Peyer's patch (tissue), 4 donors: ENCODE measurements at regions not wholly inside any gene's neighbourhood (a gene's known extent, or its start where the extent isn't known, plus 50 kb on each side); places are given as distances from the start of the nearest gene placed in this dataset.

Experiments used
- POLR2A ChIP-seq, 2 donors: fragments of 450-650 bp; IDR thresholded peaks; one replicate each; pipeline ENCODE4 v1.5.1; 2017; ENCODE audit warnings: antibody characterized with exemption in 2 of 2, mild to moderate bottlenecking in 2 of 2, moderate library complexity in 2 of 2
- TF ChIP-seq, protein P1 (sequence below), 6 experiments: fragments of 450-650 bp in 4 of 6; fragments of 200-600 bp in 2 of 6; sonication (generic) in 1 of 6; IDR thresholded peaks; one replicate each; pipeline ENCODE4 v1.5.1; 2017 to 2019; ENCODE audit warnings: antibody characterized with exemption in 6 of 6, mild to moderate bottlenecking in 3 of 6, moderate library complexity in 1 of 6

DNA sequence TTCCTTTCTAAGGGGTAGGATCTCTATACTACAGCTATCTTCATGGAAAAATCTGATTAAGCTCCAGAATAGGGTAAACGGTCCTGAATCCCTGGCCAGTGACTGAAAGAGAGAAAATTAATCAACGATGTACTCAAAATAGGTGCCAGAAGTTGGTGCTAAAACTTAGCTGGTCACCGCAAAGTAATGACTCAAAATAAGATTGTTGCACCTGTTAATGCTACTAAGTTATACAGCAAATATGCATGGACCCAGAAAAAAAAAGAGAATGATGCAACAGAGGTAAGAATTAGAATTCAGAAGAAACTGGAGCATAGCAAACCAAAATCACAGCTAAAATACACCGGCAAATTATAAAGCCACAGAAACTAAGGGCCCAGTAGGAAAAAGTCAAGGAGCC, 239.7 kb upstream of the FAM241A start:
- TF ChIP-seq, protein P1, sequence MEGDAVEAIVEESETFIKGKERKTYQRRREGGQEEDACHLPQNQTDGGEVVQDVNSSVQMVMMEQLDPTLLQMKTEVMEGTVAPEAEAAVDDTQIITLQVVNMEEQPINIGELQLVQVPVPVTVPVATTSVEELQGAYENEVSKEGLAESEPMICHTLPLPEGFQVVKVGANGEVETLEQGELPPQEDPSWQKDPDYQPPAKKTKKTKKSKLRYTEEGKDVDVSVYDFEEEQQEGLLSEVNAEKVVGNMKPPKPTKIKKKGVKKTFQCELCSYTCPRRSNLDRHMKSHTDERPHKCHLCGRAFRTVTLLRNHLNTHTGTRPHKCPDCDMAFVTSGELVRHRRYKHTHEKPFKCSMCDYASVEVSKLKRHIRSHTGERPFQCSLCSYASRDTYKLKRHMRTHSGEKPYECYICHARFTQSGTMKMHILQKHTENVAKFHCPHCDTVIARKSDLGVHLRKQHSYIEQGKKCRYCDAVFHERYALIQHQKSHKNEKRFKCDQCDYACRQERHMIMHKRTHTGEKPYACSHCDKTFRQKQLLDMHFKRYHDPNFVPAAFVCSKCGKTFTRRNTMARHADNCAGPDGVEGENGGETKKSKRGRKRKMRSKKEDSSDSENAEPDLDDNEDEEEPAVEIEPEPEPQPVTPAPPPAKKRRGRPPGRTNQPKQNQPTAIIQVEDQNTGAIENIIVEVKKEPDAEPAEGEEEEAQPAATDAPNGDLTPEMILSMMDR (IDR thresholded peaks at IDR 0.05) = no peak
- no peak for TF ChIP-seq POLR2A (IDR thresholded peaks at IDR 0.05)
